MM.1S (cell line): ENCODE measurements at regions not wholly inside any gene's neighbourhood (a gene's known extent, or its start where the extent isn't known, plus 50 kb on each side); places are given as distances from the start of the nearest gene placed in this dataset.

Source experiments
- DNase-seq: peaks from one replicate; pipeline ENCODE4 v3.0.0-alpha.2; 2015
- H2AFZ ChIP-seq: fragments of 300-600 bp; sonication (generic); 2 replicates; pipeline ENCODE4 v1.6.0; 2016; ENCODE audit warnings: antibody characterized with exemption, low read length
- H3F3A ChIP-seq: fragments of 300-600 bp; sonication (generic); 2 replicates; pipeline ENCODE4 v1.6.1; 2016; ENCODE audit warnings: mild to moderate bottlenecking, antibody characterized with exemption, low read length, moderate library complexity, mixed read lengths; ENCODE audit not compliant: insufficient read depth
- H3K27ac ChIP-seq: fragments of 300-600 bp; sonication (generic); 2 replicates; pipeline ENCODE4 v1.5.1; 2016; ENCODE audit warnings: mild to moderate bottlenecking, low read length
- H3K27me3 ChIP-seq: fragments of 300-600 bp; sonication (generic); replicated peaks from 2 replicates; pipeline ENCODE4 v1.6.0; 2016; ENCODE audit warnings: low read length; ENCODE audit not compliant: insufficient read depth
- H3K36me3 ChIP-seq: fragments of 300-600 bp; sonication (generic); replicated peaks from 2 replicates; pipeline ENCODE4 v1.6.1; 2016; ENCODE audit warnings: mild to moderate bottlenecking, low read length, mixed read lengths; ENCODE audit not compliant: insufficient read depth
- H3K4me1 ChIP-seq: fragments of 300-600 bp; sonication (generic); 2 replicates; pipeline ENCODE4 v1.6.1; 2016; ENCODE audit warnings: low read length, mixed read lengths
- H3K4me2 ChIP-seq: fragments of 300-600 bp; sonication (generic); 2 replicates; pipeline ENCODE4 v1.6.0; 2016; ENCODE audit warnings: low read depth, low read length
- H3K4me3 ChIP-seq: fragments of 300-600 bp; sonication (generic); 2 replicates; pipeline ENCODE4 v1.5.1; 2016; ENCODE audit warnings: low read length, mixed read lengths
- H3K79me2 ChIP-seq: fragments of 300-600 bp; sonication (generic); 2 replicates; pipeline ENCODE4 v1.6.1; 2016; ENCODE audit warnings: mixed run types, low read length, mixed read lengths
- H3K9ac ChIP-seq: fragments of 300-600 bp; sonication (generic); 2 replicates; pipeline ENCODE4 v1.6.1; 2016; ENCODE audit warnings: low read length, mixed read lengths
- H3K9me2 ChIP-seq: fragments of 300-600 bp; sonication (generic); replicated peaks from 2 replicates; pipeline ENCODE4 v1.6.1; 2016; ENCODE audit warnings: mild to moderate bottlenecking, low read length, mixed read lengths; ENCODE audit not compliant: insufficient read depth
- H3K9me3 ChIP-seq: fragments of 300-600 bp; sonication (generic); replicated peaks from 2 replicates; pipeline ENCODE4 v1.6.1; 2016; ENCODE audit warnings: mild to moderate bottlenecking, low read length, mixed read lengths; ENCODE audit not compliant: insufficient read depth
- H4K20me1 ChIP-seq: fragments of 300-600 bp; sonication (generic); 2 replicates; pipeline ENCODE4 v1.6.1; 2016; ENCODE audit warnings: mild to moderate bottlenecking, low read length, moderate library complexity, mixed read lengths; ENCODE audit not compliant: insufficient read depth
- CTCF ChIP-seq: fragments of 300-600 bp; sonication (generic); IDR thresholded peaks from 2 replicates; pipeline ENCODE4 v1.5.1; 2016; ENCODE audit warnings: antibody characterized with exemption, low read length, mixed read lengths
- EZH2 ChIP-seq: fragments of 300-600 bp; sonication (generic); optimal IDR thresholded peaks from 2 replicates; pipeline ENCODE3; 2017; ENCODE audit warnings: low read depth, mild to moderate bottlenecking, antibody characterized with exemption, low read length, mixed read lengths
- EZH2phosphoT487 ChIP-seq: fragments of 300-600 bp; sonication (generic); IDR thresholded peaks from 2 replicates; pipeline ENCODE4 v1.6.1; 2018; ENCODE audit warnings: antibody characterized with exemption, low read length

- no peak overlapping the region for H3K4me2 ChIP-seq
- no peak for DNase-seq
- no peak overlapping the region for H3K4me3 ChIP-seq
- H3K79me2 ChIP-seq, result no peaks in the 10 kb centered on the region
- H4K20me1 ChIP-seq, result no peaks in the 10 kb centered on the region
- no peak overlapping the region for H3K9ac ChIP-seq
- H3F3A ChIP-seq, result no peaks in the 10 kb centered on the region
- H3K36me3 ChIP-seq, result no peaks in the 10 kb centered on the region
- H3K27ac ChIP-seq, result no peak overlapping the region
- H3K9me3 ChIP-seq, result no peaks in the 10 kb centered on the region
- no peak overlapping the region for H2AFZ ChIP-seq
- no peaks in the 10 kb centered on the region for H3K27me3 ChIP-seq
- no peaks in the 10 kb centered on the region for H3K9me2 ChIP-seq
- TF ChIP-seq EZH2 (no peak), EZH2phosphoT487 (no peak)
- no peaks in the 10 kb centered on the region for H3K4me1 ChIP-seq
Measured at GRCh38 chr5:91668261-91668660, 285.1 kb upstream of the ARRDC3 start.

GRCh38 chr5:91652678-91653077 is 269.6 kb upstream of the ARRDC3 start:
- no peaks in the 10 kb centered on the region for H4K20me1 ChIP-seq
- no peak for TF ChIP-seq CTCF
- no peak for TF ChIP-seq EZH2
- no peak for TF ChIP-seq EZH2phosphoT487
- no peak overlapping the region for H3K9ac ChIP-seq
- H3K4me2 ChIP-seq, result no peak overlapping the region
- no peaks in the 10 kb centered on the region for H3K79me2 ChIP-seq
- no peaks in the 10 kb centered on the region for H3K9me2 ChIP-seq
- no peaks in the 10 kb centered on the region for H3K27me3 ChIP-seq
- no peak overlapping the region for H3K4me3 ChIP-seq
- DNase-seq, result no peak
- no peaks in the 10 kb centered on the region for H3F3A ChIP-seq
- no peak overlapping the region for H3K27ac ChIP-seq
- no peaks in the 10 kb centered on the region for H3K36me3 ChIP-seq
- no peaks in the 10 kb centered on the region for H3K4me1 ChIP-seq
- no peak overlapping the region for H2AFZ ChIP-seq
- H3K9me3 ChIP-seq, result no peaks in the 10 kb centered on the region

- Histone ChIP-seq H3K9me3 (no peaks in the 10 kb centered on the region), H3K27me3 (no peaks in the 10 kb centered on the region), H3K4me2 (no peak overlapping the region), H3K27ac (no peak overlapping the region), H3F3A (peaks cover 5% of the 10 kb centered on the region; the same call in 1 of the 2 replicates), H2AFZ (no peak overlapping the region), H3K4me3 (no peak overlapping the region), H3K9ac (no peak overlapping the region), H4K20me1 (no peaks in the 10 kb centered on the region), H3K9me2 (no peaks in the 10 kb centered on the region), H3K36me3 (no peaks in the 10 kb centered on the region), H3K79me2 (no peaks in the 10 kb centered on the region), H3K4me1 (peaks cover 8% of the 10 kb centered on the region)
- TF ChIP-seq EZH2 (no peak), EZH2phosphoT487 (no peak), CTCF (no peak)
- no peak for DNase-seq
Measured at GRCh38 chr5:91651704-91652103, 268.6 kb upstream of the ARRDC3 start.

GRCh38 chr5:91645347-91645746 is 262.2 kb upstream of the ARRDC3 start:
- Histone ChIP-seq H4K20me1 (no peaks in the 10 kb centered on the region), H3K4me3 (no peak overlapping the region), H3K27me3 (no peaks in the 10 kb centered on the region), H2AFZ (no peak overlapping the region), H3K79me2 (no peaks in the 10 kb centered on the region), H3F3A (peaks cover 5% of the 10 kb centered on the region; the same call in 1 of the 2 replicates), H3K9ac (no peak overlapping the region), H3K4me2 (no peak overlapping the region), H3K9me3 (no peaks in the 10 kb centered on the region), H3K36me3 (no peaks in the 10 kb centered on the region), H3K4me1 (peaks cover 9% of the 10 kb centered on the region), H3K9me2 (no peaks in the 10 kb centered on the region), H3K27ac (no peak overlapping the region)
- TF ChIP-seq EZH2, result no peak
- no peak for TF ChIP-seq EZH2phosphoT487
- no peak for TF ChIP-seq CTCF
- no peak for DNase-seq
